HG03378 (cell line): ENCODE measurements at regions not wholly inside any gene's neighbourhood (a gene's known extent, or its start where the extent isn't known, plus 50 kb on each side); places are given as distances from the start of the nearest gene placed in this dataset.

Source experiments
- ATAC-seq: cut with Tn5 transposase; IDR thresholded peaks from one replicate; pipeline ENCODE4 v1.9.1; 2021; ENCODE audit warnings: mild to moderate bottlenecking, moderate library complexity; ENCODE audit not compliant: unreplicated experiment

GRCh38 chr7:24178811-24179570 lies 105.0 kb upstream of the NPY start:
- ATAC-seq, result no peak

GRCh38 chr7:24191362-24191761 lies 92.6 kb upstream of the NPY start:
- ATAC-seq, result no peak

GRCh38 chr7:24192053-24192452 lies 91.9 kb upstream of the NPY start:
- no peak for ATAC-seq

- ATAC-seq, result no peak
Observed at GRCh38 chr7:24192691-24193090, 91.3 kb upstream of the NPY start.

GRCh38 chr7:24197852-24198251 lies 86.1 kb upstream of the NPY start:
- ATAC-seq, result no peak

GRCh38 chr7:24199978-24200377 lies 84.0 kb upstream of the NPY start:
- ATAC-seq, result no peak

- no peak for ATAC-seq
Observed at GRCh38 chr7:24200407-24200966, 83.5 kb upstream of the NPY start.

GRCh38 chr7:24201226-24201625 lies 82.8 kb upstream of the NPY start:
- ATAC-seq, result no peak

GRCh38 chr7:24212073-24212472 lies 71.9 kb upstream of the NPY start:
- no peak for ATAC-seq

- no peak for ATAC-seq
Observed at GRCh38 chr7:24213311-24213710, 70.7 kb upstream of the NPY start.

GRCh38 chr7:24214670-24215069 lies 69.3 kb upstream of the NPY start:
- no peak for ATAC-seq

GRCh38 chr7:24216576-24217125 lies 67.3 kb upstream of the NPY start:
- no peak for ATAC-seq

- no peak for ATAC-seq
Observed at GRCh38 chr7:24221500-24221899, 62.5 kb upstream of the NPY start.

GRCh38 chr7:24227068-24227467 lies 56.9 kb upstream of the NPY start:
- ATAC-seq, result peak; percentile 47

- peak; percentile 97 for ATAC-seq
Observed at GRCh38 chr7:24227603-24228359, 56.2 kb upstream of the NPY start.

GRCh38 chr7:24229481-24230226 lies 54.3 kb upstream of the NPY start:
- no peak for ATAC-seq

- no peak for ATAC-seq
Observed at GRCh38 chr7:24231493-24231892, 52.5 kb upstream of the NPY start.

- ATAC-seq, result no peak
Observed at GRCh38 chr7:24233386-24233785, 50.6 kb upstream of the NPY start.
